AG04450 (cell line): ENCODE measurements at regions not wholly inside any gene's neighbourhood (a gene's known extent, or its start where the extent isn't known, plus 50 kb on each side); places are given as distances from the start of the nearest gene placed in this dataset.

Source experiments
- CTCF ChIA-PET: fragments of 300-600, 350-600 bp; formaldehyde crosslinking; extraction: SDS; loops from one replicate; lab custom pipeline; 2022; ENCODE audit warnings: antibody characterized with exemption, inconsistent platforms; lab: Charles Lee
- POLR2A ChIA-PET: fragments of 350-600 bp; formaldehyde crosslinking; extraction: SDS; loops from one replicate; lab custom pipeline; 2021; ENCODE audit warnings: antibody characterized with exemption, inconsistent platforms; lab: Yijun Ruan, JAX
- DNase-seq: peaks from one replicate; pipeline ENCODE4 v3.0.0-alpha.2; 2011; ENCODE audit warnings: low read depth, low spot score
- H3K27ac ChIP-seq: one replicate; pipeline ENCODE4 v1.5.1; 2012; ENCODE audit warnings: low read depth, low read length, control low read depth
- H3K27me3 ChIP-seq: one replicate; pipeline ENCODE4 v1.6.0; 2012; ENCODE audit warnings: low read length; ENCODE audit not compliant: control insufficient read depth, insufficient read depth
- H3K4me3 ChIP-seq: 2 replicates; pipeline ENCODE4 v1.5.1; 2011; ENCODE audit warnings: mild to moderate bottlenecking, low read depth, low read length, control low read depth
- H3K9me3 ChIP-seq: 2 replicates; pipeline ENCODE4 v1.5.1; 2012; ENCODE audit warnings: low read length; ENCODE audit not compliant: control insufficient read depth, insufficient read depth
- TF ChIP-seq, protein P1 (sequence below): IDR thresholded peaks from 2 replicates; pipeline ENCODE4 v1.5.1; 2011; ENCODE audit warnings: low read depth, low read length, control low read depth, inconsistent platforms

DNA sequence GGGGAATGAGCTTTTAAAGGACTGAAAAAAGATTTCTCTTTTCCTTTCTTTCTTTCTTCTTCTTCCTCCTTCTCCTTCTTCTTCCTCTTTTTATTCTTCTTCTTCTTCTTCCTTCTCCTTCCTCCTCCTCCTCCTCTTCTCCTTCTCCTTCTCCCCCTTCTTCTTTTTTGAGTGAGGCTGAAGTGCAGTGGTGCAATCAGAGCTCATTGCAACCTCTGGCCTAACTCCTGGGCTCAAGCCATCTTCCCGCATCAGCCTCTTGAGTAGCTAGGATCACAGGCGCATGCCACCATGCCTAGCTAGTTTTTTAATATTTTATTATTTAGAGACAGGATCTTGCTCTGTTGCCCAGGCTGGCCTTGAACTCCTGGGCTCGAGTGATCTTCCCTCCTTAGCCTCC lies 120.9 kb upstream of the KL start:
- CTCF ChIA-PET = no interaction called here

GRCh38 chr13:32897296-32897695 lies 118.9 kb upstream of the KL start:
- POLR2A ChIA-PET = no interaction called here
- H3K4me3 ChIP-seq = no peak overlapping the region
- TF ChIP-seq, protein P1, sequence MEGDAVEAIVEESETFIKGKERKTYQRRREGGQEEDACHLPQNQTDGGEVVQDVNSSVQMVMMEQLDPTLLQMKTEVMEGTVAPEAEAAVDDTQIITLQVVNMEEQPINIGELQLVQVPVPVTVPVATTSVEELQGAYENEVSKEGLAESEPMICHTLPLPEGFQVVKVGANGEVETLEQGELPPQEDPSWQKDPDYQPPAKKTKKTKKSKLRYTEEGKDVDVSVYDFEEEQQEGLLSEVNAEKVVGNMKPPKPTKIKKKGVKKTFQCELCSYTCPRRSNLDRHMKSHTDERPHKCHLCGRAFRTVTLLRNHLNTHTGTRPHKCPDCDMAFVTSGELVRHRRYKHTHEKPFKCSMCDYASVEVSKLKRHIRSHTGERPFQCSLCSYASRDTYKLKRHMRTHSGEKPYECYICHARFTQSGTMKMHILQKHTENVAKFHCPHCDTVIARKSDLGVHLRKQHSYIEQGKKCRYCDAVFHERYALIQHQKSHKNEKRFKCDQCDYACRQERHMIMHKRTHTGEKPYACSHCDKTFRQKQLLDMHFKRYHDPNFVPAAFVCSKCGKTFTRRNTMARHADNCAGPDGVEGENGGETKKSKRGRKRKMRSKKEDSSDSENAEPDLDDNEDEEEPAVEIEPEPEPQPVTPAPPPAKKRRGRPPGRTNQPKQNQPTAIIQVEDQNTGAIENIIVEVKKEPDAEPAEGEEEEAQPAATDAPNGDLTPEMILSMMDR = no peak
- no peak overlapping the region for H3K27ac ChIP-seq
- H3K9me3 ChIP-seq = no peaks in the 10 kb centered on the region; the same call in 1 of the 2 replicates
- no peak for DNase-seq
- no peaks in the 10 kb centered on the region for H3K27me3 ChIP-seq
- CTCF ChIA-PET = interaction anchor here (0.8 to 1.4 kb wide), 2 partner anchors 9 to 14 kb away, joined by 3 read pairs; no protein-coding TSS in a partner anchor

More for the DNA sequence above, 120.9 kb upstream of the KL start:
- no peak for DNase-seq
- Histone ChIP-seq H3K27ac (no peak overlapping the region), H3K4me3 (no peak overlapping the region), H3K9me3 (no peaks in the 10 kb centered on the region; the same call in 1 of the 2 replicates), H3K27me3 (peaks cover 2% of the 10 kb centered on the region)
- TF ChIP-seq, protein P1 = no peak
- POLR2A ChIA-PET = interaction anchor here (0.8 kb wide), 1 partner anchor 44 kb away, joined by 3 read pairs; no protein-coding TSS in a partner anchor

DNA sequence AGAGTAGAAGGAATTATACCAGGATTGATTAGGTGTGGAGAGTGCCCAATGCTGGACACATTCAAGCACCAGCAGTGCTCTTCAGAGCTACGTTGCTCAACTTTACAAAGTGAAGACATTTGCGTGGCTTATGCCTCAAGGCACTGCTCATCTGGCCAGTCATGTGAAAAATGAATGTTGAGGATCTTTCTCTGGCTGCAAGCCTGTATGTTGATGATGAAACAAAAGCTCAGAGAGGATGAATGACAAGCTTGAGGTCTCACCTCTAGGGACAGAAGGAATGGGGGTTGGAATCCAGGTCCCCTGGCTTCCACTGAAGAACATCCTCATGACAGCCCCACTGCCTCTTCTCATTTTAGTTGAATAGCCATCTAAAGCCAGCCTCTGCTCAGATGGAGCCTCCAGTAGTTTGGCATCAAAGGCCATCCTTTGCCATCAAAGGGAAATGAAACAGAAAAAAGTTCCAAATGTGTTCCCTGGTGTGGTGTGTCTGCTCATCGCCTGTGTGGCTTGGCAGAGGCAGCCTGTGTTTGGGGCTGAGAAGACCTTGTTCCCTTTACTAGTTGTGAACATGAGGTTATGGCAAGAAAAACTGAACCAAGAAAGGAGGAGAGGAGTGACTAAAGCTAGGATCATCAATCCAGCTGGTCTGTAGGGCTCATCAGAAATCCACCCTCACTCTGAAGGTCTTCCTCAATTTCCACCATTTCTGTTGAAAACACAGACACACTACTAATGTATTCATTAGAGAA lies 114.0 kb upstream of the KL start:
- TF ChIP-seq, protein P1 = no peak
- ChIA-PET POLR2A (no interaction called here), CTCF (no interaction called here)
- Histone ChIP-seq H3K27me3 (no peaks in the 10 kb centered on the region), H3K27ac (no peak overlapping the region), H3K4me3 (no peak overlapping the region), H3K9me3 (no peaks in the 10 kb centered on the region)
- no peak for DNase-seq

GRCh38 chr13:32902874-32903273 lies 113.3 kb upstream of the KL start:
- Histone ChIP-seq H3K27ac (no peak overlapping the region), H3K4me3 (no peak overlapping the region), H3K9me3 (no peaks in the 10 kb centered on the region), H3K27me3 (no peaks in the 10 kb centered on the region)
- TF ChIP-seq, protein P1 = no peak
- ChIA-PET POLR2A (no interaction called here), CTCF (no interaction called here)
- DNase-seq = no peak

GRCh38 chr13:32903720-32904119 lies 112.5 kb upstream of the KL start:
- ChIA-PET CTCF (interaction anchor here (0.6 kb wide), 1 partner anchor 19 kb away, joined by 3 read pairs; no protein-coding TSS in a partner anchor), POLR2A (no interaction called here)
- no peak for DNase-seq
- no peak overlapping the region for H3K4me3 ChIP-seq
- no peak overlapping the region for H3K27ac ChIP-seq
- H3K27me3 ChIP-seq = no peaks in the 10 kb centered on the region
- no peaks in the 10 kb centered on the region for H3K9me3 ChIP-seq
- TF ChIP-seq, protein P1 = no peak
